ENCODE measurements at regions not wholly inside any gene's neighbourhood (a gene's known extent, or its start where the extent isn't known, plus 50 kb on each side); places are given as distances from the start of the nearest gene placed in this dataset.

DNA sequence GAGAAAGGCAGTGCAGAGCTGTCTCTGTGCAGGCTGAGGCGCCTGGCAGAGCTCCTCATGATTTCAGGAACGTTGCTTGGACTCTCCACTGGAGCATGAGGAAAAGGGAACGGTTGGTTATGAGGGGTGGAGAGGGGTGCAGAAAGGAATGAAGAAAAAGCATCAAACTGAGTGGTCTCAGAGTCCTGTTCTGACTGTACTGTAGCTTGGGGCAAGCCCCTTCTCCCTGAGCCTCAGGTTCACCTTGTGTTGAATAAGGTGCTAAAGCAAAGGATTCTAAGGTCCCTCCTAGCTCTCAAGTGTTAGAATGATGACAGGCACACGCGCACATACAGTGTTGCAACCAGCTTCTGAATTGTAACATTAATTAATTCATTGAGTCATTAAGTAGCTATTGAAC, 125.2 kb upstream of the PARP11 start:
- TF ChIP-seq, protein P1, sequence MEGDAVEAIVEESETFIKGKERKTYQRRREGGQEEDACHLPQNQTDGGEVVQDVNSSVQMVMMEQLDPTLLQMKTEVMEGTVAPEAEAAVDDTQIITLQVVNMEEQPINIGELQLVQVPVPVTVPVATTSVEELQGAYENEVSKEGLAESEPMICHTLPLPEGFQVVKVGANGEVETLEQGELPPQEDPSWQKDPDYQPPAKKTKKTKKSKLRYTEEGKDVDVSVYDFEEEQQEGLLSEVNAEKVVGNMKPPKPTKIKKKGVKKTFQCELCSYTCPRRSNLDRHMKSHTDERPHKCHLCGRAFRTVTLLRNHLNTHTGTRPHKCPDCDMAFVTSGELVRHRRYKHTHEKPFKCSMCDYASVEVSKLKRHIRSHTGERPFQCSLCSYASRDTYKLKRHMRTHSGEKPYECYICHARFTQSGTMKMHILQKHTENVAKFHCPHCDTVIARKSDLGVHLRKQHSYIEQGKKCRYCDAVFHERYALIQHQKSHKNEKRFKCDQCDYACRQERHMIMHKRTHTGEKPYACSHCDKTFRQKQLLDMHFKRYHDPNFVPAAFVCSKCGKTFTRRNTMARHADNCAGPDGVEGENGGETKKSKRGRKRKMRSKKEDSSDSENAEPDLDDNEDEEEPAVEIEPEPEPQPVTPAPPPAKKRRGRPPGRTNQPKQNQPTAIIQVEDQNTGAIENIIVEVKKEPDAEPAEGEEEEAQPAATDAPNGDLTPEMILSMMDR (IDR thresholded peaks at IDR 0.05; ENCODE audit: extremely low read depth, insufficient read depth, missing control alignments), result no peak
- in situ Hi-C loops (cut with MboI; ENCODE audit: low pct_unique_long_range_greater_than_20kb, low sequenced_read_pairs, unreplicated experiment), result no loop called here
- no peak for DNase-seq (ENCODE audit: low spot score)

DNA sequence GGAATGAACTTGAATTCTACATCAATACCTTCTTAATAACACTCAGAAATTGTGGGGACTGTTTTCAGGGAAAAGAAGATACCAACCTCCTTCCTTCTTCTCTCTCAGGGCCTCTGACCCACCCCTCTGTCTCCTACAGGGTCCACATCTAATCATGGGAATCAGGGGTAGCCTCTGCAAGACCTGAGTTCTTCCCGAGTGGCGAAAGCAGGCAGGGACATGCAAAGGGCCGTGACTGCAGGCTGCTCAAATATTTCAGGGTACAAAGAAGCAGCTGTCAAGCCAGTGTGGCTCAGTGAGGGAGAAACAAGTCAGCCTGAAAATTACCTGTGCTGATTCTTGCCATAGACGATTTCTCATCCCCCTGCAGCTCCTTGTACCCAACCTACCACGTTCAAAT, 123.1 kb upstream of the PARP11 start:
- DNase-seq (ENCODE audit: low spot score), result no peak
- TF ChIP-seq, protein P1 (IDR thresholded peaks at IDR 0.05; ENCODE audit: extremely low read depth, insufficient read depth, missing control alignments), result no peak
- in situ Hi-C loops (cut with MboI; ENCODE audit: low pct_unique_long_range_greater_than_20kb, low sequenced_read_pairs, unreplicated experiment), result no loop called here

DNA sequence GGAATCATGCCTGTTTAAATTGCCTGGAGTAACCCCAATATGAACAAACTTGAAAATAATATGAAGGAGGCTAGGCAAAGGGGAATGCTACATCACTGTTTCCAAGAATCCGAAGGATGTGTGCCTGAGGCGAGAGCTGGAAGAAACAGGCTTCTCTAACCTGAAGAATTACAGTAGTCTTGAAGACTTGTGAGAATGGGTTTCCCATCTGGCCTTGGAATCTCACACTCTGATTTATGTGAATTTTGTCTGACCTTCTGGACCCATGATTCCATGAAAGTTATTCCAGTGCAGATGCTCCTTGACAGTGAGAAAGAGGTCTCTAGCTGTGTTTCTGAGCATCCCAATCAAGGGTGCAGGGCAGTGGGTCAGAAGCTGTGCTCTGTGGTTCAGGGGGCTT, 122.1 kb upstream of the PARP11 start:
- TF ChIP-seq, protein P1 (IDR thresholded peaks at IDR 0.05; ENCODE audit: extremely low read depth, insufficient read depth, missing control alignments), result no peak
- in situ Hi-C loops (cut with MboI; ENCODE audit: low pct_unique_long_range_greater_than_20kb, low sequenced_read_pairs, unreplicated experiment), result no loop called here
- DNase-seq (ENCODE audit: low spot score), result no peak

DNA sequence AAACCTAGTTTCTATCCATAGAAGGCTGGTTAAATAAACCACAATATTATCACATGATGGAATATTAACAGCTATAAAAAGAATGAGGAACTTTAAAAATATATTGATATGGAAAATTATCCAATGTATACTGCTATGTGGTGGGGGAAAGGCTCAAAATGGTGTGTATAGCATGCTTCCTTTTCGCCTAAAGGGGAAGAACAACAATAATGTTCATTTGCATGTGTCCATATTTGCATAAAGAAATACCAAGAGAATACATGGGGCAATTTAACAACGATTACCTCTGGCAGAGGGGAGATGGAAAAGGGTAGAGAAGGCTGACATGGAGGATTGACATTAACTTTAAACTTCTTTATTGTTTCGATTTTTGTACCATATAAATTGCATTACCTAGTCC, 121.3 kb upstream of the PARP11 start:
- TF ChIP-seq, protein P1 (IDR thresholded peaks at IDR 0.05; ENCODE audit: extremely low read depth, insufficient read depth, missing control alignments), result no peak
- no peak for DNase-seq (ENCODE audit: low spot score)
- in situ Hi-C loops (cut with MboI; ENCODE audit: low pct_unique_long_range_greater_than_20kb, low sequenced_read_pairs, unreplicated experiment), result no loop called here

DNA sequence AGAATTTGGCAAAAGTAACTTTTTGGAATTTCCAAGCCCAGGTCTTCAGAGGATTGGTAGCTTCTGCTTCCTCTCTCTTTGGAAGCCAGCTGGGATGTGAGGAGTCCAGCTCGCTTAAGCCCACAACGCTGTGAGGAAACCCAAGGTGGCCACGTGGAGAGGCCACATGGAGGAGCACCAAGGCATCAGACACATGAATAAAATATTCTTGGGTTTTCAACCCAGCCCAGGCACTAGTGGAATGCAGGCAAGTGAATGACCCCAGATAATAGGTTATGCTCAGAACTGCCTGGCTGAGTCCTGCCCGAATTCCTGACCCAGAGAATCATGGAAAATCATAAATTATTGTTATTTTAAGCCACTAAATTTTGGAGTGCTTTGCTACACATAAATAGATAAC, 119.7 kb upstream of the PARP11 start:
- no peak for DNase-seq (ENCODE audit: low spot score)
- TF ChIP-seq, protein P1 (IDR thresholded peaks at IDR 0.05; ENCODE audit: extremely low read depth, insufficient read depth, missing control alignments), result no peak
- in situ Hi-C loops (cut with MboI; ENCODE audit: low pct_unique_long_range_greater_than_20kb, low sequenced_read_pairs, unreplicated experiment), result no loop called here

DNA sequence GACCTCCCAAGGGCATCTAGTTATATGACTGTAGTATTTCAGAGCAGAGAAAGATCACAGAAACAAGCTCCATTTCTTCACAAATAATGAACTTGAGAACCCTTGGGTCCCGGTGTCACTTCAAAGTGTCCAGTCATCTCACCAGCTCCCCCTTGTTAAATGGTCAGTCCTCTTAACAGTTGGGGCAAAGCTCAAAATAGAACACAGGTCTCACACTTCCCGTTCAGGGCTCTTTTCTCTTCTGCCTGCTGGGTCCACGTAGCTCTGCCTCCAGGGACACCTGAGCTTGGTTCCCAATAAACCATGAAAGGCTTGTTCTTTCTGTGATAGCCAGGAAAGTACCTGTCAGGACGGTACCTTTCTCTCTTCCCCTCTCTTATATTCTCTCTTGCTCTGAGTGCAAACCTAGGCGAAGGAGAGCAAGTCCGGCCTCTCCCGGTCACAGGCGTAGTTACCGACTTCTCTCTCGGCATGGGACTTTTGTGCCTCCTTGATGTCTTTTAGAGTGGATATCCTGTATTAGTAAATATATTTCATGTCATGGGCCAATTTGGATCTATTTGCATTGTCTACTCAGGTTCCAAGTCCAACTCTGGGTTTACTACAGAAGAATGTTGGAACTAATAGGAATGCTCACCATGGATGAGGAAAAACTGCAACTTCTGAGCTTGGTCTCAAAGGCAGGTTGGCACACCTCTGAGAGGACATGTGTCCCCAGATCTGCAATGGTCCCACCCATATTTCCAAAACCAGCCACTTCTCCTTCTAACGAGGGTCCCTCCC, 118.8 kb upstream of the PARP11 start:
- TF ChIP-seq, protein P1 (IDR thresholded peaks at IDR 0.05; ENCODE audit: extremely low read depth, insufficient read depth, missing control alignments), result no peak
- DNase-seq (ENCODE audit: low spot score), result no peak
- in situ Hi-C loops (cut with MboI; ENCODE audit: low pct_unique_long_range_greater_than_20kb, low sequenced_read_pairs, unreplicated experiment), result no loop called here
